GM12864 (cell line): ENCODE measurements at regions not wholly inside any gene's neighbourhood (a gene's known extent, or its start where the extent isn't known, plus 50 kb on each side); places are given as distances from the start of the nearest gene placed in this dataset.

Experiments
- DNase-seq: peaks from one replicate; pipeline ENCODE4 v3.0.0-alpha.2; 2011; ENCODE audit warnings: low read depth
- H3K4me3 ChIP-seq: 2 replicates; pipeline ENCODE4 v1.5.1; 2011; ENCODE audit warnings: mild to moderate bottlenecking, low read depth, low read length, control low read depth
- CTCF ChIP-seq: IDR thresholded peaks from 2 replicates; pipeline ENCODE4 v1.5.1; 2011; ENCODE audit warnings: low read depth, mild to moderate bottlenecking, moderate library complexity, low read length, control low read depth, inconsistent platforms; ENCODE audit errors: missing control alignments

GRCh38 chr16:73286346-73287267, 238.7 kb upstream of the ZFHX3 start:
- no peak for TF ChIP-seq CTCF
- no peak overlapping the region for H3K4me3 ChIP-seq
- no peak for DNase-seq

- TF ChIP-seq CTCF: no peak
- DNase-seq: no peak
- H3K4me3 ChIP-seq: no peak overlapping the region
These were observed 237.7 kb upstream of the ZFHX3 start for GRCh38 chr16:73285436-73286201.

- H3K4me3 ChIP-seq: no peak overlapping the region
- no peak for TF ChIP-seq CTCF
- DNase-seq: no peak
These were observed 232.5 kb upstream of the ZFHX3 start for GRCh38 chr16:73280388-73280787.

GRCh38 chr16:73279451-73279850, 231.5 kb upstream of the ZFHX3 start:
- DNase-seq: no peak
- no peak overlapping the region for H3K4me3 ChIP-seq
- TF ChIP-seq CTCF: no peak

GRCh38 chr16:73277071-73277470, 229.1 kb upstream of the ZFHX3 start:
- DNase-seq: no peak
- H3K4me3 ChIP-seq: no peak overlapping the region
- TF ChIP-seq CTCF: no peak

GRCh38 chr16:73275448-73275847, 227.5 kb upstream of the ZFHX3 start:
- H3K4me3 ChIP-seq: no peak overlapping the region
- no peak for TF ChIP-seq CTCF
- no peak for DNase-seq

- DNase-seq: no peak
- no peak for TF ChIP-seq CTCF
- no peak overlapping the region for H3K4me3 ChIP-seq
These were observed 227.1 kb upstream of the ZFHX3 start for GRCh38 chr16:73275024-73275423.
